ENCODE measurements at regions not wholly inside any gene's neighbourhood (a gene's known extent, or its start where the extent isn't known, plus 50 kb on each side); places are given as distances from the start of the nearest gene placed in this dataset.

DNA sequence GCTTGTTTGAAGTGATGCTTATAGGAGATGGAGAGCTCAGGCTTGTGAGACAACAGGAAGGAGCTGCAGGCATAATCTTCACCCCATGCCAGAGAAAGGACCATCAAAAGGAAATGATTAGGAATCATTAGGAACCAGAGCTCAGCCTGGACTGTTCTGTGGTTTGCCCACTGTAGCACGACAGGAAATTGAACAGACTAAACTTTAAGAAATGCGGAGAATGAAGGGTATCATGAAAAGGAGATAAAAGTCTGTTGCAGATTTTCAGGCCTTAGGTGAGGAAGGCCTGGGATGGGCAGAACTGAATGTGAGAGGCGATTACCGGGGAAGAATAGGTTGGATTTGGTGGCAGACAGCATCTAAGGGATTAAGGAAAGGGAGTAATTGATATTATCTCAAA is 292.0 kb upstream of the PLXNA2 start:
- no peak overlapping the region for H3K9ac ChIP-seq (ENCODE audit: insufficient read depth, low read length, poor library complexity, severe bottlenecking)
- no peaks in the 10 kb centered on the region for H4K20me1 ChIP-seq (ENCODE audit: insufficient read depth, low read length)
- no peaks in the 10 kb centered on the region for H3K79me2 ChIP-seq (ENCODE audit: insufficient read depth, low read length)
- no peak overlapping the region for H3K4me3 Mint-ChIP-seq
- no peak for DNase-seq
- intact Hi-C loops (cut with micrococcal nuclease), result no loop called here
- TF ChIP-seq CTCF (IDR thresholded peaks at IDR 0.05), result no peak
- no peaks in the 10 kb centered on the region for H3K9me3 Mint-ChIP-seq
- peaks cover 0 to 14% of the 10 kb centered on the region in 2 donors for H3K4me1 ChIP-seq (ENCODE audit: control insufficient read depth in 1 of 2, insufficient read depth in 2 of 2, low read length in 2 of 2)
- H3K36me3 Mint-ChIP-seq, result no peaks in the 10 kb centered on the region
- no peak overlapping the region for H2AFZ ChIP-seq (ENCODE audit: insufficient read depth, low read depth, low read length, poor library complexity, severe bottlenecking)
- H3K27ac ChIP-seq (ENCODE audit: low read depth in 1 of 2, low read length in 2 of 2), result no peak overlapping the region
- no peaks in the 10 kb centered on the region for H3K27me3 ChIP-seq (ENCODE audit: control insufficient read depth in 2 of 2, insufficient read depth in 2 of 2, low read length in 2 of 2)
- H3K4me2 ChIP-seq (replicated peaks; ENCODE audit: extremely low read depth, low read length, poor library complexity, severe bottlenecking), result no peak overlapping the region
- WGBS (ENCODE audit: insufficient coverage), result 28% methylated on average over 4 of the region's 4 CpGs
- H3K36me3 ChIP-seq (replicated peaks in 1 of 2; ENCODE audit: control insufficient read depth in 1 of 2, insufficient read depth in 2 of 2, low read length in 2 of 2), result no peaks in the 10 kb centered on the region
- no peaks in the 10 kb centered on the region for H3K9me3 ChIP-seq (replicated peaks in 1 of 2; ENCODE audit: control insufficient read depth in 1 of 2, insufficient read depth in 1 of 2, low read length in 2 of 2)
- H3K4me3 ChIP-seq (replicated peaks in 1 of 3; ENCODE audit: low read depth in 2 of 3, low read length in 3 of 3), result no peak overlapping the region
- no peak overlapping the region for H3K27ac Mint-ChIP-seq
- H3K27me3 Mint-ChIP-seq (ENCODE audit: low read depth in 3 of 3), result peaks cover 1 to 11% (median 10%) of the 10 kb centered on the region in 3 donors
- peaks cover 16% of the 10 kb centered on the region for H3K4me1 Mint-ChIP-seq

DNA sequence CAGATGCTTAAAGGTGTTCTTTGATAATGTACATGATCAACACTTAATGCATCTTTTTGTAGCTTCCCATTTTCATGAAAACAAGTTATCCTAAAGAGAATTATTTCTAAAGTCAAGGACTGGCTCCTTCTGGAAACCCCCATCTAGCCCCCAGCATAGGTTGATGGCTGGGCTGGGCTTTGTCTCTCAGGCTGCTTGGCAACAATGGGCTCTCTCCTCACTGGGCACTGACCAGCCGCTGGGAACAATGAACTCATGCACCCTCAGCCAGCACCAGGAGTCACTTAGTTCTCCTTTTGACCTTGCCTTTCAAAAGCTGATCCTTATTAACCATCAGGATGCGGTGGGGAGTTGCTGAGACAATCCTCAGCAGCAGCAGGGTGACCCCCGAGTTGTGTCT is 293.0 kb upstream of the PLXNA2 start:
- Mint-ChIP-seq H3K36me3 (no peaks in the 10 kb centered on the region), H3K27ac (no peak overlapping the region), H3K9me3 (no peaks in the 10 kb centered on the region), H3K4me1 (peaks cover 16% of the 10 kb centered on the region), H3K27me3 (ENCODE audit: low read depth in 3 of 3) (peaks cover 1 to 11% (median 10%) of the 10 kb centered on the region in 3 donors), H3K4me3 (no peak overlapping the region)
- H3K27ac ChIP-seq (ENCODE audit: low read depth in 1 of 2, low read length in 2 of 2), result no peak overlapping the region
- no peak for DNase-seq
- H3K79me2 ChIP-seq (ENCODE audit: insufficient read depth, low read length), result no peaks in the 10 kb centered on the region
- TF ChIP-seq CTCF (IDR thresholded peaks at IDR 0.05), result no peak
- no peaks in the 10 kb centered on the region for H3K9me3 ChIP-seq (replicated peaks in 1 of 2; ENCODE audit: control insufficient read depth in 1 of 2, insufficient read depth in 1 of 2, low read length in 2 of 2)
- no peak overlapping the region for H3K4me2 ChIP-seq (replicated peaks; ENCODE audit: extremely low read depth, low read length, poor library complexity, severe bottlenecking)
- peaks cover 0 to 14% of the 10 kb centered on the region in 2 donors for H3K4me1 ChIP-seq (ENCODE audit: control insufficient read depth in 1 of 2, insufficient read depth in 2 of 2, low read length in 2 of 2)
- intact Hi-C loops (cut with micrococcal nuclease), result no loop called here
- no peak overlapping the region for H3K4me3 ChIP-seq (replicated peaks in 1 of 3; ENCODE audit: low read depth in 2 of 3, low read length in 3 of 3)
- H3K27me3 ChIP-seq (ENCODE audit: control insufficient read depth in 2 of 2, insufficient read depth in 2 of 2, low read length in 2 of 2), result no peaks in the 10 kb centered on the region
- no peak overlapping the region for H2AFZ ChIP-seq (ENCODE audit: insufficient read depth, low read depth, low read length, poor library complexity, severe bottlenecking)
- WGBS (ENCODE audit: insufficient coverage), result 100% methylated on average over 2 of the region's 3 CpGs
- no peaks in the 10 kb centered on the region for H3K36me3 ChIP-seq (replicated peaks in 1 of 2; ENCODE audit: control insufficient read depth in 1 of 2, insufficient read depth in 2 of 2, low read length in 2 of 2)
- no peaks in the 10 kb centered on the region for H4K20me1 ChIP-seq (ENCODE audit: insufficient read depth, low read length)
- no peak overlapping the region for H3K9ac ChIP-seq (ENCODE audit: insufficient read depth, low read length, poor library complexity, severe bottlenecking)
